A549 (cell line): ENCODE measurements at regions not wholly inside any gene's neighbourhood (a gene's known extent, or its start where the extent isn't known, plus 50 kb on each side); places are given as distances from the start of the nearest gene placed in this dataset.

Source experiments
- CTCF ChIP-seq: fragments of >200 bp; sonication (Bioruptor Twin); formaldehyde crosslinking; IDR thresholded peaks from 3 replicates; pipeline ENCODE4 v1.5.1; 2016
- MAFK ChIP-seq: fragments of 450-650 bp; IDR thresholded peaks from 2 replicates; pipeline ENCODE4 v1.6.1; 2014; ENCODE audit not compliant: partially characterized antibody

DNA sequence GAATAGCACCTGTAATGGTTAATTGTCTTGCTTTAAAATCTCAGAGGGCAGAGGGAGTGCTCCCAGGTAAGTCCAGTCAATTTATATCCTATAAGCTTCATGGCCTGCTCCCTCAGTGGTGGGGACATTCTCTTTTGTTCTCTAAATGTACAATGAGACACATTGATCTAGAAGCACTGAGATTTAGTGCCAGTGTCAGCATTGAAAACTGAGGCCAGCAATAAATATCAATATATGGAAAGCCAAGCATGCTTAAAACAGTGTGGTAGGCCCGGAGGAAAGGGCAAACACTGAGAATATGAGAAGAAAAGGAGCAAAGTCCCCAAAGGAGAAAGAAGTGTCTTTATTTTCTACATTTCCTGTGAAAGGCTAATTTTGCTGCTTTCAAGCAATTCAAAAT, 68.4 kb upstream of the CCN2 start:
- no peak for TF ChIP-seq CTCF
- no peak for TF ChIP-seq MAFK
